ENCODE measurements at regions not wholly inside any gene's neighbourhood (a gene's known extent, or its start where the extent isn't known, plus 50 kb on each side); places are given as distances from the start of the nearest gene placed in this dataset.

GRCh38 chr7:11959121-11959520 lies 127.1 kb upstream of the THSD7A start:
- ChIA-PET CTCF (ENCODE audit: low intra/inter-chr PET ratio, low total read pairs) (no interaction called here), POLR2A (no interaction called here)
- Histone ChIP-seq H2AFZ (ENCODE audit: low read length) (no peak overlapping the region), H3K4me3 (replicated peaks in 1 of 3; ENCODE audit: insufficient read depth in 1 of 3, low read depth in 2 of 3, low read length in 3 of 3) (no peak overlapping the region), H3K27me3 (ENCODE audit: control insufficient read depth in 1 of 2, insufficient read depth in 2 of 2, low read length in 2 of 2) (no peaks in the 10 kb centered on the region), H3K4me2 (ENCODE audit: low read depth, low read length) (no peak overlapping the region), H3K27ac (ENCODE audit: extremely low read length, insufficient read depth, low read length) (no peak overlapping the region), H3K79me2 (ENCODE audit: insufficient read depth, low read length) (no peaks in the 10 kb centered on the region), H3K9me3 (ENCODE audit: low read length) (peaks cover 46% of the 10 kb centered on the region), H3K36me3 (replicated peaks in 1 of 2; ENCODE audit: control insufficient read depth in 1 of 2, insufficient read depth in 2 of 2, low read length in 2 of 2) (no peaks in the 10 kb centered on the region), H3K4me1 (ENCODE audit: insufficient read depth, low read length) (no peaks in the 10 kb centered on the region), H3K9ac (ENCODE audit: insufficient read depth, low read depth, low read length) (no peak overlapping the region), H4K20me1 (ENCODE audit: insufficient read depth, low read length) (no peaks in the 10 kb centered on the region)
- no peak for TF ChIP-seq ZBTB38 (CRISPR knock-in tag; IDR thresholded peaks at IDR 0.05)
- TF ChIP-seq MAF1 (CRISPR knock-in tag; IDR thresholded peaks at IDR 0.05; ENCODE audit: borderline replicate concordance) = no peak
- no peak for TF ChIP-seq HBP1 (CRISPR knock-in tag; IDR thresholded peaks at IDR 0.05; ENCODE audit: low read depth)
- TF ChIP-seq ZNF792 (CRISPR knock-in tag; IDR thresholded peaks at IDR 0.05) = no peak
- TF ChIP-seq FOXA1 (IDR thresholded peaks at IDR 0.05) = no peak
- TF ChIP-seq FOXA1 (CRISPR knock-in tag; IDR thresholded peaks at IDR 0.05) = no peak
- TF ChIP-seq ZBTB20 (CRISPR knock-in tag; IDR thresholded peaks at IDR 0.05; ENCODE audit: borderline replicate concordance, low read depth) = no peak
- TF ChIP-seq BCL3 (CRISPR knock-in tag; IDR thresholded peaks at IDR 0.05) = no peak
- no peak for TF ChIP-seq TIGD3 (CRISPR knock-in tag; IDR thresholded peaks at IDR 0.05; ENCODE audit: borderline replicate concordance)
- no peak for TF ChIP-seq AGO2 (optimal IDR thresholded peaks at IDR 0.05; ENCODE audit: low read depth, low read length)
- TF ChIP-seq ARNT2 (CRISPR knock-in tag; IDR thresholded peaks at IDR 0.05; ENCODE audit: low read depth) = no peak
- TF ChIP-seq TCF7L2 (IDR thresholded peaks at IDR 0.05; ENCODE audit: low read depth, low read length) = no peak
- ATAC-seq (no peak), DNase-seq (ENCODE audit: low spot score) (no peak), FAIRE-seq (no peak)
- in situ Hi-C loops (cut with HindIII; ENCODE audit: extremely low pct_ligation_motif_present, low pct_unique_long_range_greater_than_20kb) (no loop called here), intact Hi-C loops (cut with micrococcal nuclease; ENCODE audit: unreplicated experiment) (no loop called here)
- no TSS peak for BruUV-seq (replicated peaks)
- WGBS (ENCODE audit: low lambda C conversion rate) = 11% methylated on average over 2 of the region's 2 CpGs

All from HepG2 (cell line).